ENCODE measurements at regions not wholly inside any gene's neighbourhood (a gene's known extent, or its start where the extent isn't known, plus 50 kb on each side); places are given as distances from the start of the nearest gene placed in this dataset.
"Not testable (repeated sequence)": the region's sequence is repeated elsewhere in the genome, so short reads cannot be mapped to it uniquely, and the experiment has no call there.

DNA sequence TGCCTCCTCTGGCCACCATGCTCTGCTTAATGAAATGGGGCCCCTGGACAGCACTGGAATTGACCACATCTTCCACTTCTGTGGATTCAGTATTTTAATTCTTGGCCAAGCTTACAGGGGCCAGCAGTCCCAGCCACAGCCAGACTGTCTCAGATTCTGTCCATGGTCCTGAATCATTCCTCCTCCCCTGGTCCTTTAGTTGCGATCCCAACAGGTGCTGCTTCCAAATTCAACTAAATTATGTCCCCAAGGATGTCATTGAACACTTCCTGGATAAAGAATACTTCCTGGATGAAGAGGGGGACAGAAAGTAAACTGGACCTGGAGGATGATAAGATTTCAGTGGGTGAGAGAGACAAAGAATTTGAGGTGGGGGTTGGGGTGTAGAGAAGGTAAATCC is 111.1 kb upstream of the FOXB1 start:
- peak overlapping the region in 1 of 3 donors; percentile 7 for H3K27ac Mint-ChIP-seq
- H3K4me1 ChIP-seq (ENCODE audit: control insufficient read depth, insufficient read depth, low read length, poor library complexity, severe bottlenecking): no peaks in the 10 kb centered on the region
- H3K36me3 ChIP-seq (ENCODE audit: control insufficient read depth, insufficient read depth, low read length): no peaks in the 10 kb centered on the region
- no peak overlapping the region for H3K27ac ChIP-seq (ENCODE audit: insufficient read depth, low read length, poor library complexity, severe bottlenecking)
- peaks cover 18% of the 10 kb centered on the region for H3K27me3 Mint-ChIP-seq
- H3K27me3 ChIP-seq (ENCODE audit: control insufficient read depth, insufficient read depth, low read length): peaks cover 10% of the 10 kb centered on the region
- H3K36me3 Mint-ChIP-seq: peaks cover 4% of the 10 kb centered on the region
- no peaks in the 10 kb centered on the region for H3K4me1 Mint-ChIP-seq
- ATAC-seq (ENCODE audit: low read depth in 2 of 2) (no peak), DNase-seq (no peak)
- H3K9me3 ChIP-seq (ENCODE audit: control insufficient read depth in 2 of 2, low read length in 2 of 2): no peaks in the 10 kb centered on the region
- no peak overlapping the region for H3K4me3 Mint-ChIP-seq
- H3K9me3 Mint-ChIP-seq: peaks cover 0 to 2% (median 0%) of the 10 kb centered on the region in 7 donors
- no peak overlapping the region for H3K4me3 ChIP-seq (ENCODE audit: low read depth, low read length)

DNA sequence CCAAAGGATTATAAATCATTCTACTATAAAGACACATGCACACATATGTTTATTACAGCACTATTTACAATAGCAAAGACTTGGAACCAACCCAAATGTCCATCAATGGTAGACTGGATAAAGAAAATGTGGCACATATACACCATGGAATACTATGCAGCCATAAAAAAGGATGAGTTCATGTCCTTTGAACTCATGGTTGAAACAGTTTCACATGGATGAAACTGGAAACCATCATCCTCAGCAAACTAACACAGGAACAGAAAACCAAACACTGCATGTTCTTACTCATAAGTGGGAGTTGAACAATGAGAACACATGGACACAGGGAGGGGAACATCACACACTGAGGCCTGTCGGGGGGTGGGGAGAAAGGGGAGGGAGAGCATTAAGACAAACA is 116.2 kb upstream of the FOXB1 start:
- not testable (repeated sequence) for H3K4me1 Mint-ChIP-seq; H3K9me3 Mint-ChIP-seq; H3K27me3 ChIP-seq (ENCODE audit: control insufficient read depth, insufficient read depth, low read length); H3K4me3 ChIP-seq (ENCODE audit: low read depth, low read length); DNase-seq; H3K36me3 Mint-ChIP-seq; H3K9me3 ChIP-seq (ENCODE audit: control insufficient read depth in 2 of 2, low read length in 2 of 2); H3K36me3 ChIP-seq (ENCODE audit: control insufficient read depth, insufficient read depth, low read length); ATAC-seq (ENCODE audit: low read depth in 2 of 2); H3K27ac ChIP-seq (ENCODE audit: insufficient read depth, low read length, poor library complexity, severe bottlenecking); H3K4me3 Mint-ChIP-seq; H3K4me1 ChIP-seq (ENCODE audit: control insufficient read depth, insufficient read depth, low read length, poor library complexity, severe bottlenecking); H3K27ac Mint-ChIP-seq
- peaks cover 44% of the 10 kb centered on the region for H3K27me3 Mint-ChIP-seq

DNA sequence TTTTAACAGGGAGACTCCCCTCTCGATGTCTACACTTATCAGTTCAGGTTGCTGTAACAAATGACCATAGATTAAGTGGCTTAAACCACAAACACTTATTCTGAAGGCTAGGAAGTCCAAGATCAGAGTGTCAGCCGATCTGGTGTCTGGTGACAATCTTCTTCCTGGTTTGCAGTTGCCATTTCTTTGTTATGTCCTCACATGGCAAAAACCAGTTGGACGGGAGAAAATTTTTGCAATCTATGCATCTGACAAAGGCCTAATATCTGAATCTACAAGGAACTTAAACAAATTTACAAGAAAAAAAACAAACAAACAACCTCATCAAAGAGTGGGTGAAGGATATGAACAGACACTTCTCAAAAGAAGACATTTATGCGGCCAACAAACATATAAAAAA is 116.9 kb upstream of the FOXB1 start:
- Mint-ChIP-seq H3K27me3 (peaks cover 41% of the 10 kb centered on the region), H3K4me3 (no peak overlapping the region), H3K36me3 (peaks cover 4% of the 10 kb centered on the region), H3K4me1 (peaks cover 0 to 5% (median 0%) of the 10 kb centered on the region in 4 donors), H3K9me3 (peaks cover 0 to 4% (median 0%) of the 10 kb centered on the region in 7 donors), H3K27ac (no peak overlapping the region)
- Histone ChIP-seq H3K4me1 (ENCODE audit: control insufficient read depth, insufficient read depth, low read length, poor library complexity, severe bottlenecking) (peaks cover 2% of the 10 kb centered on the region), H3K27me3 (ENCODE audit: control insufficient read depth, insufficient read depth, low read length) (peaks cover 8% of the 10 kb centered on the region), H3K4me3 (ENCODE audit: low read depth, low read length) (no peak overlapping the region), H3K27ac (ENCODE audit: insufficient read depth, low read length, poor library complexity, severe bottlenecking) (no peak overlapping the region), H3K9me3 (ENCODE audit: control insufficient read depth in 2 of 2, low read length in 2 of 2) (no peaks in the 10 kb centered on the region), H3K36me3 (ENCODE audit: control insufficient read depth, insufficient read depth, low read length) (no peaks in the 10 kb centered on the region)
- DNase-seq: no peak
- ATAC-seq (ENCODE audit: low read depth in 2 of 2): no peak

DNA sequence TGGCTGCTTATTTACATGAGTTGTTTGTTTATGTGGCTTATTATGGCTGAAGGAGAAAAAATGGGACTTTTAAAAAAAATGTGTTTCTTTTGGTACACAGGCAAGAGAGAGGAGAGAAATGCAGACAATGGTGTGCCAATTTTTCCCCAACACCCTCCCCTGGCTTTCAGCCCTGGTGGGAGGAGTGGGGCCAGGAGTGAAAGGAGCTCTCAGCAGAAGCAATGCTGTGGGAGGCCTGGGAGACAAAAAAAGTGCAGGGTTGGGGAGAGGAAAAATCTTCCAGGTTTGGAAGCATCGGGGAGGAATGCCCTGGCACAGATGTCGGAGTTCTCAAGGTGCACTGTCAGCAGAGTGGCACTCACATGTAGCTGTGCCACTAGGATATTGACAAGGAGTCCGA is 117.7 kb upstream of the FOXB1 start:
- Histone ChIP-seq H3K9me3 (ENCODE audit: control insufficient read depth in 2 of 2, low read length in 2 of 2) (no peaks in the 10 kb centered on the region), H3K27ac (ENCODE audit: insufficient read depth, low read length, poor library complexity, severe bottlenecking) (no peak overlapping the region), H3K4me1 (ENCODE audit: control insufficient read depth, insufficient read depth, low read length, poor library complexity, severe bottlenecking) (peaks cover 2% of the 10 kb centered on the region), H3K36me3 (ENCODE audit: control insufficient read depth, insufficient read depth, low read length) (no peaks in the 10 kb centered on the region), H3K27me3 (ENCODE audit: control insufficient read depth, insufficient read depth, low read length) (peaks cover 10% of the 10 kb centered on the region), H3K4me3 (ENCODE audit: low read depth, low read length) (no peak overlapping the region)
- ATAC-seq (ENCODE audit: low read depth in 2 of 2): no peak
- Mint-ChIP-seq H3K27me3 (peaks cover 41% of the 10 kb centered on the region), H3K27ac (no peak overlapping the region), H3K9me3 (peaks cover 0 to 4% (median 0%) of the 10 kb centered on the region in 7 donors), H3K36me3 (peaks cover 4% of the 10 kb centered on the region), H3K4me3 (no peak overlapping the region), H3K4me1 (peaks cover 0 to 5% (median 0%) of the 10 kb centered on the region in 4 donors)
- DNase-seq: no peak

DNA sequence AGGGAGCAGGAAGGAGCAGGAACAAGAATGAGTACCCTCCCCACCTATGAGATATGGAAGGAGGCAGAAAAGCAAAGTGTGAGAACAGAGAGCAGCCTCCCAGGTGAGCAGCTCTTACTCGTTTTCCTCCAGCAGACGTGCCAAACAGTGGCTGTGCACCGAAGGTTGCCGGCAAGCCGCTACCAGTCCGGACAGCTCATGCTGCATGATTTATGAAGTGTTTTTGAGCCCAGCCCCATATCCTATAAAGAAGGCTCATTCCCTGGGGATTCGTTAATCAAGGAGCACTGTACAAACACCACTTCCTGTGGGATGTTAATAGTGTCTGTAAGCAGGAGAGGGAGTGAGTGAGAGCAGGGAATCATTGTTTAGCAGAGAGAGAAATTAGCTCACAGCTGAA is 118.3 kb upstream of the FOXB1 start:
- H3K9me3 ChIP-seq (ENCODE audit: control insufficient read depth in 2 of 2, low read length in 2 of 2): no peaks in the 10 kb centered on the region
- no peaks in the 10 kb centered on the region for H3K36me3 ChIP-seq (ENCODE audit: control insufficient read depth, insufficient read depth, low read length)
- H3K4me3 Mint-ChIP-seq: peak overlapping the region in 1 of 4 donors; percentile 15
- H3K4me1 Mint-ChIP-seq: peaks cover 0 to 5% (median 0%) of the 10 kb centered on the region in 4 donors
- H3K27ac ChIP-seq (ENCODE audit: insufficient read depth, low read length, poor library complexity, severe bottlenecking): no peak overlapping the region
- H3K4me1 ChIP-seq (ENCODE audit: control insufficient read depth, insufficient read depth, low read length, poor library complexity, severe bottlenecking): peaks cover 2% of the 10 kb centered on the region
- H3K36me3 Mint-ChIP-seq: peaks cover 4% of the 10 kb centered on the region
- no peak overlapping the region for H3K27ac Mint-ChIP-seq
- H3K27me3 Mint-ChIP-seq: peaks cover 35% of the 10 kb centered on the region
- H3K4me3 ChIP-seq (ENCODE audit: low read depth, low read length): no peak overlapping the region
- H3K27me3 ChIP-seq (ENCODE audit: control insufficient read depth, insufficient read depth, low read length): peaks cover 12% of the 10 kb centered on the region
- ATAC-seq (ENCODE audit: low read depth in 2 of 2) (no peak), DNase-seq (no peak)
- H3K9me3 Mint-ChIP-seq: peaks cover 0 to 4% (median 0%) of the 10 kb centered on the region in 7 donors

DNA sequence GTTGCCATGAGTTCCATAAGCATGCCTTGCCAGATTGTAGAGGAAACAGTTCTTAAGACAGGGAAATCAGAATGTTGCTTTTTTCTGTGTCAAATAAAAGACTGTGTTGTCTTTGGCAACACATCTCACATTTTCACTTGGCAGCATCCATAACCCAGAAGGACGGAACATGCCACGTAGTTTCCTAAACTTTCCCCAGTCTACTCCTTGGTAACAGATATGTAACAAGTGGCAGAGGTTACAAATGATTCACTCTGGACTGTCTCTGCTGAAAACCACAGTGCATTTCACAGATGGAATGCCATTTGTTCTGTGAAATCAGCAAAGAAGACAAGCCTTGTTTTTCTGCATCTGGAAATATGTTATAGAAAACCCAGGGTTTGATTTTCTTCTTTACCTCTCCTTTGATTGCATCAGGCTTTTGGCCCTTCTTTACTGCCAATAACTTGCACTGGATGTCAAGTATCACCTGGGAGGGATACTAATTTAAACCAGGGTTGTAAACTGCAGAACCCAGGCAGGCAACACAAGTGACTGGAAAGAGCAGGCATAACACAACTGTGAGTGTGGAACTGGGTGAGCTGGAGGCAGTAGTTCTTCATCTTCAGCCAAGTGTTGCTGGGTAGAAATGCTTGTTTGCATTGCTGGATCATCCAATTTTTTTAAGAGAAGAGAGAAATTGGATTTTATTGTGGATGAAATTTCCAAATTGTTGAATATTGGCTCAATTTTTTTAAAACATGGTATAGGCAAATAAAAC is 124.4 kb upstream of the FOXB1 start:
- Mint-ChIP-seq H3K4me1 (peaks cover 0 to 3% (median 0%) of the 10 kb centered on the region in 4 donors), H3K27me3 (peaks cover 23% of the 10 kb centered on the region), H3K4me3 (no peak overlapping the region), H3K27ac (no peak overlapping the region), H3K9me3 (peaks cover 0 to 5% (median 0%) of the 10 kb centered on the region in 7 donors), H3K36me3 (no peaks in the 10 kb centered on the region)
- Histone ChIP-seq H3K27me3 (ENCODE audit: control insufficient read depth, insufficient read depth, low read length) (peaks cover 10% of the 10 kb centered on the region), H3K36me3 (ENCODE audit: control insufficient read depth, insufficient read depth, low read length) (no peaks in the 10 kb centered on the region), H3K4me3 (ENCODE audit: low read depth, low read length) (no peak overlapping the region), H3K4me1 (ENCODE audit: control insufficient read depth, insufficient read depth, low read length, poor library complexity, severe bottlenecking) (no peaks in the 10 kb centered on the region), H3K9me3 (ENCODE audit: control insufficient read depth in 2 of 2, low read length in 2 of 2) (no peaks in the 10 kb centered on the region), H3K27ac (ENCODE audit: insufficient read depth, low read length, poor library complexity, severe bottlenecking) (no peak overlapping the region)
- DNase-seq (no peak), ATAC-seq (ENCODE audit: low read depth in 2 of 2) (no peak)

DNA sequence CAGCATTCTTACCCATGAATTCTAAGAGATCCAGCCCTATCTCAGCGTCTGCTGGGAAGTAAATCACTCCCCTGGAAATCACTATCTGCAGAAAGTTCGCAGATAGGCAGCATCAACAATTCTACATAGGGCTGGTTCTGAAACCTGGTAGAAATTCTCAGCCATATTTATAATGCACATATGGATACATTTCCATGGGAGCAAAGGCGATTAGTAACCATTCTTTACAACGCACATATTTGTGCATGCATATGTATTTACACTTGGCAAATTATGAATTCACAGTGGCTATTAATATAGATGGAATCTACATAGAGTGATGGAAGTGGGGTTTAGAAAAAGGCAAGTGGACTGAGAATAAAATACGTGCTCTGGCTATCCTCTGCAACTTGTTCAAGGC is 128.0 kb upstream of the FOXB1 start:
- H3K4me3 Mint-ChIP-seq: no peak overlapping the region
- H3K36me3 ChIP-seq (ENCODE audit: control insufficient read depth, insufficient read depth, low read length): no peaks in the 10 kb centered on the region
- H3K27ac Mint-ChIP-seq: no peak overlapping the region
- peaks cover 13% of the 10 kb centered on the region for H3K27me3 ChIP-seq (ENCODE audit: control insufficient read depth, insufficient read depth, low read length)
- H3K27ac ChIP-seq (ENCODE audit: insufficient read depth, low read length, poor library complexity, severe bottlenecking): no peak overlapping the region
- H3K4me1 Mint-ChIP-seq: peaks cover 0 to 3% (median 0%) of the 10 kb centered on the region in 4 donors
- ATAC-seq (ENCODE audit: low read depth in 2 of 2): no peak
- DNase-seq: no peak
- H3K4me1 ChIP-seq (ENCODE audit: control insufficient read depth, insufficient read depth, low read length, poor library complexity, severe bottlenecking): no peaks in the 10 kb centered on the region
- H3K4me3 ChIP-seq (ENCODE audit: low read depth, low read length): no peak overlapping the region
- peaks cover 22% of the 10 kb centered on the region for H3K27me3 Mint-ChIP-seq
- no peaks in the 10 kb centered on the region for H3K36me3 Mint-ChIP-seq
- peaks cover 0 to 5% (median 0%) of the 10 kb centered on the region in 7 donors for H3K9me3 Mint-ChIP-seq
- H3K9me3 ChIP-seq (ENCODE audit: control insufficient read depth in 2 of 2, low read length in 2 of 2): no peaks in the 10 kb centered on the region
